ENCODE measurements at regions not wholly inside any gene's neighbourhood (a gene's known extent, or its start where the extent isn't known, plus 50 kb on each side); places are given as distances from the start of the nearest gene placed in this dataset.

DNA sequence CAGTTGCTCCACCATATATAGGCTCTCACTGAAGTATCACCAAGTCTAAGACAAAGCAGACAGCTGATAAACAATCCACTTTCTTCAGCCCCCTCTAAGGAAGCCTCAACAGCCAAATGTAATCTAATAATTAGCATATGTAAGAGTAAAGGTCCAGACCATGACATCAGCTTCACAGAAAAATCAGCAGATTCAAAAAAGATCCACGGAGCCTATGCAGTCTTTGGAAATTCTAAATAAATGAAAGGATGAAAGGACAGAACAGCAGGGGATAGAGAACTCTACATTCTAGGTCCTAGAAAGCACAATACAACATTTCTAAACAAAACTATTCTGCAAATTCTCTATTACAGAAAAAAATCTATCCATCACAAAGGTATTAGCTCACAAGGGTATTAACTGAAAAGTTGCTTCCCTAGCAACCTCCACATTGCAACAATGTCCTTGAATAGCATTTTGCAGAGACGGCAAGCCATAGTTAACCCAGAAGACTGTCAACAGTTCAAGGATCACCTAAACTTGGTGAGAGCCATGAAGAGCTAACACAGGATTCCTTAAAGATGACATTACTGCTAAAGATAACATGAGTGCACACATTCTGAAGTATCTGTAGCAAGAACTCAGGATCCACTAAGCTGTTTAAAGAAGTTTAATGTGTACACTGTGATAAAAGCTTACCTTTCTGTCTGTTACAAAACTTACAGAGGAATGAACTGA, 74.3 kb downstream of the SIPA1L2 start:
- no peak for DNase-seq

GRCh38 chr1:232554409-232554808, 75.5 kb downstream of the SIPA1L2 start:
- no peak for DNase-seq

DNA sequence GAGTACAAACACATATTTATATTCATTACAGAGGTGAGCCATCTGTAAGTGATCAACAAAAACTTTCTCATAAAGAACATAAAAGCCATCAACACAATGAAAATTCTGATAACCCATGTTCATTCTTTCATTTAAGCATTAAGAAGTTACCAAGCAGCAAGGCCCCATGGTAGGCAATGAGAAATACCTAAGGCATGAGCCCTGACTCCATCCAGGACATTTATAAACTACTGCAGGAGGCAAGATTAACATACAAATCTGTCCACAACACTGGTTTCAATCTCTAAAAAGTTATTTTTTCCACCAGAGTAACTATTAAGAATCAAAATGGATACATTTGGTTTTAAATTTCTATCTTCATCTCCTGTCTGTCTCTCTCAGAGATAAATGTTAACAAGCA, 76.1 kb downstream of the SIPA1L2 start:
- DNase-seq = no peak

- no peak for DNase-seq
Observed at GRCh38 chr1:232553050-232553754, 76.7 kb downstream of the SIPA1L2 start.

DNA sequence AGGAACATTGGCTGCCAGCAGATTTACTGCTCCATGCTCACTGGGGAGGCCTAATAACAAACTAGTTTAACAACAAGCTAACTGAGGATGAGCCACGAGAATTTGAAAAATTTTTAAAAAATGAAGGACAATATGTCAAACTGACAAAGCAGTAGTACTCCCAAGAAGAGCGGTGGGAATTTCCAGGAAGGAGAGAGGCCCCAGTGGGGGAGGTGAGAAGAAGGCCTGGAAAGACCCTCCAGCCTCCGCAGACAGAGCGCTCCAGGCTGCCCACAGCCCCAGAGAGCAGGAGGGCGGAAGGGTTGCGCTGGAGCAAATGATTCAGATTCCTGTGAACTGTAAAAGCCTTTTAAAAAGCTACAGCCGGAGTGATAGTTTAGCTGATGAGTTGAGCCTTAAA, 78.5 kb downstream of the SIPA1L2 start:
- no peak for DNase-seq

- DNase-seq = no peak
Observed at GRCh38 chr1:232550007-232550406, 79.9 kb downstream of the SIPA1L2 start.

DNA sequence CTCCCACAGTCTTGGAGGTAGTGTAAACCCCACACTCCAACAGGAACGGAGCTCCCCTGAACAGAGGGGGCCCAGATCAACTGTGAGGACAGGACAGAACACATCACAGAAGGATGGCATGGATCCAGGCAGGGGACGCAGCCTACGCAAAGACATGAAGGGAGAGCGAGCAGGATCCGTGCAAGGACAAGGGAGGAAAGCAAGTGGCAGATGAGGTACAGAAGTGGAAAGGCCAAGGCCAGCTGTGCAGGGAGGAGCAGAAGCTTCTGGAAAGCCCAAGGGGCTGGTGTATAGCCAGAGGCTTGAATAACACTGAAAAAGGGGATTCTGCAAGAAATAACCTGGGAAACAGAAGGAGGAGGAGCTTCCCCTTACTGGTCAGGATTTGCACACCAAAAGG, 81.2 kb downstream of the SIPA1L2 start:
- DNase-seq = no peak

DNA sequence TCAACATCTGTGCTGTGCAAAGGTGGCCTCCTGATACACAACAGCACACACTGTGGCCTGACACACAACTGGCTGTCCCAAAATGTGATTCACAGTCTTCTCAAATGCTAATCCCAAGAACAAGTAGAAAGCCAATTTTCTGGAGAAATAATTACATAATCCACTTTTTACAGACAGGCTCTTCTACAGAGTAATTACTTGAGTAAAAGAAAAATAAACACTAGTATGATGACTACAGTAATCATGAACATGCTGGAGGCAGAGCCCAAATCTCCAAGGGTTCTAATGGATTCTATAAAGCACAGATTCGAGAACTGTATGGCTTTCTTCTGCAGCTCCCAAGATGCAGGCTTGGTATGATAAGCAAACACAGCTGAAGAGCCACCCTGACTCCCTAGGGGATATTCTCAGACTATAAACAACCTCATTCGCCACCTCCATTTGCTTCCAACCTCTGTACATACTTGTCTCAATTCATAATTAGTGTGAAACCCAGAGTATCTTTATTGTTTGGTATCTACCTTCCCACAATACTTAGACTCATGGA, 81.9 kb downstream of the SIPA1L2 start:
- no peak for DNase-seq

DNA sequence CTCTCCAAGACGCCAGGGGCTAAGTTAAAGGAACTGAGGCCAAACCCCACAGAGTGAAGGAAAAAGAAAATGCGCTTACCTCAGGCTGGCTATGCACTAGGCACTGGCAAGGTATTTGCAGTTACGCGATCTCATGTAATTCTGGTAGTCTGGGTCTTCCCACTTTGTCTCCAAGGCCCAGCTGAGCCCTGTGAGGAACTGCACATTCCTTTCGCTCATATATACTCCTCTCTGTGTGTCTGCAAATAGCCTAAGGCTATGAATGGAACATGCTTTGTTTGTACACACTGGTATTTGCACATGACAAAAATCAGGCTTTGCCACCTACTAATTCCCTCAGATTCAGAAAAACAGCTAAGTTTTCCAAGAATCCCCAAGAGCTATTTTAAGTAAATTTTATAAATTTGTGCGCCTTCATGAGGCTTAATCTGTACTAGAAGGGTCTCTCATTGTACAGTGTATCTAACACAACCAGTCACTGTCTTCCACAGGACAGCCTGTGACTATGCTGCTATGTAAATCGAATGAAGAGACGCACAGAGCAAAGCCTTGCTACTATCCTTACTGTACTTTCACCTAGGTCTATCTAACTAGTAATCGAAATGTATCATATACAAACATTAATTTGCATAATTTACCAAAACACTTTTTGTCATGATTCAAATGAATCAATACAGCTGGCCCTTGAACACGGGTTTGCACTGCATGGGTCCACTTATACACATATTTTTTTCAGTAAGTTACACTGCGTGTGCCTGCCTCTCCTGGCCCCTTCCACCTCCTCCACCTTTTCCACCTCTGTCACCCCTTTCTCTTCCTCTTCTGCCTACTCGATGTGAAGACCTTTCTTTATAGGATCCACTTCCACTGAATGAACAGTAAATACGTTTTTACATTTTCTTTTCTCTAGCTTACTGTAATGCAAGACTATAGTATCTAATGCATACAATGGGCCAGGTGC, 87.0 kb downstream of the SIPA1L2 start:
- no peak for DNase-seq

DNA sequence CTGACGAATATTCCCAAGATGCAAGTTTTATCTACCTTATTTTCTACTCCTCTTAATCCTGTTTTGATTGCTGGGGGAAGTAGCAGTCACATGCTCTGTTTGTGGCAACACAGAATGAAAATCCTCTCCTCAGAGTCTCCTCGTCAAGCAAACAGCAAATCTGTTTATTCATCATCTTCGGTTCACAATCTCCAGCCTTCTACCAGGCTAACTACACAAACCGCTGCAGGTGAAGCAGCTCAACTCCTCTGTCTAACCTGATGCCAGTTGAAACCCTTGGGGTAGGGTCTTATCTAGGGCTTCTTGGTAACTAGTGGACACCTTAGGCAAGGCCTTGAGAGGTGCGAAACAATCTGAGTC, 91.0 kb downstream of the SIPA1L2 start:
- no peak for DNase-seq

DNA sequence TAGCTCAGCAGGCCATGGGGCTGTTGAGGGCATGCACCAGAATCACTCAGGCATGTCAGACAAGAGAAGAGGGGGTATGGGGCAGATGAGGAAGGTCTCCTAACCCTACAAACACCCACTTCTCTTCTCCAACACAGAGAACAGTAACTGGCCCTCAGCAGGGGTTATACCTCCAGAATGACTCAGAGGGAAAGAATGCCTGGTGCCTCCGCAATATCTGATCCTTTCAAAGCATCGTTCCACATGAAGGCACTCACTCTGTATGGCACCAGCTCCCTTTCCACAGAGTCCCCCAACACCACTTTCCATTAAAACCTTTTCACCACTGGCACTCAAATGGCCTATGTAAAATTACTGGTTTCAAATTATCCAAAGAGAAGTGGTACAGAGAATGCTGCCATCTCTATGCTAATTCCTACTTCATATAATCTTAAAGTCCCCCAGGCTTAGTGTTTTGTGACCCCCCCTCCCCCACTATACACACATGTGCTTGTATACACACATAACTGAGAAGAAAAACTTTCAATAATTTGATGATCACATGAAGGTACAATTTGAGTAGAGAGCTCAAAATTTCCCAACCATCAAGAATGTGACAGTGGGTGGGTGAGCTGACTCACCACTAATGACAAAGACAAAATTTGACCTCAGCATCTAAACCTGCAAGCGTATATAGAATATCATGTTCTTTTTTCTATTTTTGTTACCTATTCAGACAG, 91.5 kb downstream of the SIPA1L2 start:
- DNase-seq = no peak

DNA sequence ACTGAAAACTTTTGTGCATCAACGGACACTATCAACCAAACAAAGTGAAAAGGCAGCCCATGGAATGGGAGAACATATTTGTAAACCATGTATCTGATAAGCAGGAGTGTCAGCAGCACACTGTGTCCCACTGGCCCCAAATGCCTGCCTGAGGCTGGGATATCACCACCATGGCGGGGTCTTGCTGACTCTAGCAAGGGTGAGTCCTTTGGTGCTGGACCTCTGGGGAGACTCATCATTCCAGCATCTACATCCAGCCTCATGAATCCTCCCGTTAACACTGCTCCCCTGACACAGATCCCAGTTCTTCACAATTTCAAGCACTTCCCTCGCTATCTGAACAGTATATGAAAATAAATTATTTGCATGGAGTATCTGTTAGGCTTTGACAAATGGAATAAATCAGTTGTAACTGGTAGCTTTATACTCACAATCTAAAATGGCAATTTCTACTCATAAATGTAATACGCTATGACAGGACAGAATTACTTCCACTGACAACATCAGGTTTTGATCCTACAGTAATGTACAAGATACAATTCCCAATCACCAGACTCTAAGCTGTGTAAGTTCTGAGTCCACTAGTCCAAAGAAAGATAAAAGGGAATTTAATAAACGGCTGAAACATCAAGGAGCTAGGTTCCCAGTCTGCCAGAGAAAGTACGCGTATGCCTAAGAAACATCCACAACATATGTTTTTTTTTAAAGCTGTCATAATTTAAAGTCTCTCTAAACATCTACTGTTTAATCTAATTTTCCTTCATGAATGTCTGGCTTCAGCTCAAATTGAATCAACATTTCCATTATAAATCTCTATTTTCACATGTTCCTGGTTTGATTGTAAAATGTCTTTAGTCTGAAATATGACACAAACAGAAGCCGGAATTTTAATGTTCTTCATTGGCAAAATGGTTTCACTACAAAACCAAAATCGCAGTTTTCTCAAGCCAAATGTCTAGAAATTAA, 95.1 kb downstream of the SIPA1L2 start:
- no peak for DNase-seq

DNA sequence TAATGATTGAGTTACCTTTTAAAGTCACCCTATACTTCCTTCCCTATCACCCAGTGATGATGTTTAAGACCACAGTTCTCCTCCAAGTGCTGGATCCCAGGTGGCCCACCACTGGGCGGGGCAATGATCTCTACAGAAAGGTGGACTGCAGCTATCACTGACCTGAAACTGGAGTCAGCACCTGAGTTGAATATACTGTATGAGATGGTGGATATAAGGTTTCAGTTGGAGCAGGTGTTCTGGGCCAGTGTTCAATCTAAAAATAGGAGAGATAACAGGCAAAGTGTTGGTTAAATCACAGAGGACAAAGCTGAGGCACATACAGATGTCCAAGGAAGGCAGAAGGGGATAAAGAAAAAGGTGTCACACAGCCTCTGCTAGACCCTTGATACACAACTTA, 96.6 kb downstream of the SIPA1L2 start:
- DNase-seq = no peak

- no peak for DNase-seq
Observed at GRCh38 chr1:232532901-232533300, 97.0 kb downstream of the SIPA1L2 start.

DNA sequence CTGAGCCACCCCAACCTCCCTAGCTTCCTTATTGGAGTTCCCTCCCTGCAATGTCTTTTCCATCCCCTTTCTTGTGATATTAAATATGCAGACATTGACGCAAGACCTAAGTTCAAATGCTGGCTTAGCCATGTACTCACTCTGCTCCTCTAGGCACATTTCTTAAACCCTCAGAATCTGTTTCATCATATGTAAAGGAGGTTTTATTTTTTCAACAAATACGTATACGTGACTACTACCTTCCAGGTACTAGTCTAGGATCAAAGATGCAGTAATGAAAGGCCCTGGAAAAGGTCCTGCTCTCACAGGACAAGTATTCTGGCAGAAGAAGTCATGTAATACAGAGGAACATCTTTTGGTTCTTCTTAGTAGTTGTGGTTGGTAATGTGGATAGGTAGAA, 98.6 kb downstream of the SIPA1L2 start:
- DNase-seq = no peak

- no peak for DNase-seq
Observed at GRCh38 chr1:232529747-232530146, 100.2 kb downstream of the SIPA1L2 start.

DNA sequence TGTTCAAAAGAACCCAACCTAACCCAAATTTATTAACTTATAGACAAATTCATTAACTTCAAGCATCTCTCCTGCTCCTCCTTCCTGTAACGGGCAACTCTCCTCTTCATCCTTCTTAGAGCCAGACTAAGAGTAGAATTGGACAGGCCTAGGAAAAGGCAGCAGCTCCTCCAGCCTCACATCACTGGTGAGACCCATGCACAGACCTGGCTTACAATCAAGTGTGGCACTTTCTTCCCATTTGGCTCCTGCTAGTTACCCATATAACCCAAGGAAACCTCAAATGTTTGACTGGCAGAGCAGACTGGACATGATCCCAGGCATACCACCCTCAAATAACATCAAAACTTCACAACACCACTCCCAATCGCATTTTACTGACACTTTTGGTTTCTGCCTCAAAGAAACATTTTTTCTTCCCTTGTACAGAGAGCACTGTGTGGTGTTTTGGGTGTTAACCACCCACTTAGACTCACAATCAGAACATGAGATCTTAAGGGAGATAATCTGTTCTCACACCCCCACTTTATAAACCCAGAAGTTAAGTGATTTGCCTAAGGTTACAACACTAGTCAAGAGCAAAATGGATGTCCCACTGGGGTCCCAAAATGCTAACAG, 101.4 kb downstream of the SIPA1L2 start:
- DNase-seq = no peak

- DNase-seq = no peak
Observed at GRCh38 chr1:232524056-232524455, 105.9 kb downstream of the SIPA1L2 start.

- no peak for DNase-seq
Observed at GRCh38 chr1:232522189-232522588, 107.7 kb downstream of the SIPA1L2 start.

GRCh38 chr1:232521660-232522059, 108.3 kb downstream of the SIPA1L2 start:
- no peak for DNase-seq

GRCh38 chr1:232519186-232519585, 110.7 kb downstream of the SIPA1L2 start:
- no peak for DNase-seq

Measured in NCI-H2227 treated with DMSO at 0.1 percent for 48 hours (cell line).